Hematopoietic multipotent progenitor cell treated with erythropoietin and hydrocortisone succinate and interleukin-3 and kit ligand, for 4 days (in vitro differentiated cells): ENCODE measurements at regions not wholly inside any gene's neighbourhood (a gene's known extent, or its start where the extent isn't known, plus 50 kb on each side); places are given as distances from the start of the nearest gene placed in this dataset.

ENCODE experiments used
- DNase-seq: peaks from one replicate; pipeline ENCODE4 v3.0.0-alpha.2; 2015

DNA sequence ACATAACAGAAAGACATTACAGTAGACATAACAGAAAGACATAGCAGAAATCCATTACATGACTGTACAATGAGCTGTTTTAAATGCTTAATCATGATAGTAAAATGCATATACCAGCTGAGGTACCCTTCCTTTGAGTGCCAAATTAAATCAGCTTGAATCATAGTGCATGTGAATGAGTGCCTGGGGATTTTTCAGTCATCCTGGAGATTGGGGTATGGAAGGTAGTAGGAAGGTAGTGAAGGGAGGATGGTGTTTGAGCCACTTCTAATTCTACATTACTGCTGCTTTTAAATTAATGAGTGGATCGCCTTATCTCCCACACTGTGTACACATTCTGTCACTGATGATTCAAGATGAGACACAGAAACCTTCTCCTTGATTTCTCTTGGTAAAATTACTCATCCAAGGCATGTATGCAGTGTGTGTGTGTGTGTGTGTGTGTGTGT is 534.2 kb downstream of the LRFN5 start:
- no peak for DNase-seq

DNA sequence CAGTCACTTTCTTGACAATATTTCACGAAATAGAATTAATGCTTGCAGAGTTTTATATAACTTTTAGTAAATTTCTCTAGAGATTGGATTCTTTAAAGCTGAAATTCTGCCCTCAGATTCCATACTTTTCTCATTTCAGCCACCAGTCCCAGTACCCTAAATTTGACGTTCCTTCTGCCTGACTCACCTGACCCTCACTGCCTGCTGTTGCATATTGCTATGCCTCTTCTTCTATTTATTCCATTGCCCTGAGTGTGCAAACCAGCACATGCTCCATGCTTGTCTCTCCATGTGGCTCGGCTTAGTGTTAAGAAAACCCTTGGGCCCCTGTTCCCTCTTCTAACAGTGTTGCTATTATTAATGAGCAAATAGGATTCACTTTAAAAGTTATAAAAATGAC is 533.3 kb downstream of the LRFN5 start:
- no peak for DNase-seq

DNA sequence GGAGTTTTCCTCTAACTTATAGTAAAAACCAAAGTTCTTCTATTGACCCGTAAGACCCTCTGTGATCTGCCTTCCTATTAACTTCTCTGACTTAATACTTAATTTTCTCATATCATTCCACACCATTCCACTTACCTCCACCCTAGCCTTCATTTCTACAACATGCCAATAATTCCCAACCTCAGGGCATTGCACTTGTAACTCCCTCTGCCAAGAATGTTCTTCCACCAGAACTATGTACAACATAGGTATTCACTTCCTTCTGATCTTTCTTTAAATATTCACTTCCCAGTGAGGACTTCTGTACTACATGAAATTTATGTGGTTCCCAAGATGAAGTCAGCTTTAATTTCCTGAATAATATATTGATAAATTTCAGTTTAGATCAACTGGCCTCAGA is 531.7 kb downstream of the LRFN5 start:
- DNase-seq, result no peak

GRCh38 chr14:42130815-42131214 is 524.1 kb downstream of the LRFN5 start:
- no peak for DNase-seq

DNA sequence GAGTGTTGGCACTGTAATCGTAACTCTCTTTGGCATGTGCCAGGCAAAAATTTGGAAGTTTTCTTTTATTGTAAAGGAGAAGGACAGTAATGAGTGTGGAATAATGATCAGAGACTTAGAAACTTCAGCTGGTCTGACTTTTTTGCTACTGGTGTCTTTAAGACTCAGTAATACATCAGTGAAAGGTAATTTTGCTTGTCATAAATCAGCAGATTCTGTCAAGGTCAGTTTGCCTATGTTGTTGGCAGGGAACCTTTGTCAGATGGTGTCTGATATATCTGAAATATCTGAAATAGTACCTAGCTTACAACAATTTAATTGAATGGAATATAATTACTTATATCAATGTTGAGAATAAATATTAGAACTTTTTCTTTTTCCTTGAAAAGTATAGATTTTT is 516.9 kb downstream of the LRFN5 start:
- DNase-seq, result no peak

- DNase-seq, result no peak
Measured at GRCh38 chr14:42113358-42114069, 506.8 kb downstream of the LRFN5 start.

DNA sequence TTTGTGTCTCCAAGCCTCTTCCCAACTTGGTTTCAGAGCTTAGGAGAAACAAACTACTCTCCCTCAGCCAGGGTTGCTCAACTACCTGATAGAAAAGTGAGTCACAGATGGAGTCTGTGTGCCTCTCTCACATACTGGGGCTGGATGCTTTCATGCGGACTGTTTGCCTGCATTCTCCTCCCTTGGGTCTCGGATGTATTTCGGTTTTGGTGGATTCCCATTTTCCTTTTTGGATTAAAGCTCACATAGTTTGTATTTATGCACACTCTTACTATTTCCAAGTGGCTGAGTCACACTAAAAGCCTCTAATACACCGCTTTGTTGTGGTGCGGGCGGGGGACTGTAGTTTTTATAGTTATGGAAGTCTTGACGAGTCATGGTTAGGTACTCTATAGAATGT is 505.4 kb downstream of the LRFN5 start:
- DNase-seq, result no peak

- DNase-seq, result no peak
Measured at GRCh38 chr14:42111355-42111754, 504.7 kb downstream of the LRFN5 start.

DNA sequence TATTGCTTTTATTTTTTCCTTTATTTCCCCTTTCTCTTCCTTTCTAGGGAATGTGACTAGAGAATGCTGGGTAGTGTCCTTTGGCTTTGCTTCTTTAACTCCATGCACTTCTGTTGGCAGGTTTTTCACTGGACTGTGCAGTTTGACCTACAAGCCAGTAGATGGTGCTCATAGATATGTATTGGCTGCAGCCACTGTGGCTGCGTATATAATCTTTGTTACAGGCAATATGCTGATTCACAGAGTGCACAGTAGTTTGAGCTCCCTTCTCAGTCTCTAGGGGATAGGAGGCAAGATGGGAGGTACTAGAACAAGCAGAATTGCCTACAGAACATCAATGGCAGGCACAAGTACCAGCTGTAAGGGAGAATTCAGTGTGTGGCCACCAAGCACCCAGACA is 503.5 kb downstream of the LRFN5 start:
- peak; percentile 53 for DNase-seq

DNA sequence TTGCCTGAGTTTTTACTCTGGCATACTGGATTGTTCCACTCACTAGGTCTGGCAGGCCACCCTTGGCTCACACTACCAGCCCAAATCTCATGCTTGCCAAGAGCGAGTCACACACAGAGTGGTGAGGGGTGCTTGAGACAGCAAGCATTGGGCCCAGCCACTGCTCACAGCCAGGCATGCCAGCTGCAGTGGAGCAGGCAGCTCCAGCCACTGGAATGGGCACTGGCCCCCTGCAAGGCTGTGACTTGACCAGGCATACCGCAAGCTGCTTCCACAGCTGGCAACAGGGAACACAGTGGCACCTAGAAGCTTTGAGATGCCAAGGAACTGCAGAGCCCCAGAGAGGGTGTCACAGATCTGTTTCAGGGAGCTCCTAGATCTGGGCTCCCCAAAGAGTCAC is 488.5 kb downstream of the LRFN5 start:
- DNase-seq, result no peak

DNA sequence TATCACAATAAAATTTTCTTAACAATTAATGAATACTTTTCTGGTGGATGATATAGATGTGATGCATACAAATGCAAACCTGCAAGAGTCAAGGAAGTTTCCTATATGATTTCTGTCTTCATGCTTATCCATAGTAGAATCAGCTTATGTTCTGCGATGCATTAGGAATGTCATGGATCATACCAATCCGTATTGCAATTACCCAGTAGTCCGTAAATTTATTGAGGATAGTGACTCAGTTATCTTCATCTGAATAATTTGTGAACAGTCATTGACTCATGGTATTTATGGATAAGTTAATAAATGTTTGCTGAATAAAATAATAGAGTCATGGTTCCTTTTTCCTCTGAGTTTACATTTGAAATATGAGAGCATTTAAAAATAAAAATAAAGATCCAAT is 483.4 kb downstream of the LRFN5 start:
- no peak for DNase-seq

- DNase-seq, result no peak
Measured at GRCh38 chr14:42079911-42080310, 473.2 kb downstream of the LRFN5 start.

DNA sequence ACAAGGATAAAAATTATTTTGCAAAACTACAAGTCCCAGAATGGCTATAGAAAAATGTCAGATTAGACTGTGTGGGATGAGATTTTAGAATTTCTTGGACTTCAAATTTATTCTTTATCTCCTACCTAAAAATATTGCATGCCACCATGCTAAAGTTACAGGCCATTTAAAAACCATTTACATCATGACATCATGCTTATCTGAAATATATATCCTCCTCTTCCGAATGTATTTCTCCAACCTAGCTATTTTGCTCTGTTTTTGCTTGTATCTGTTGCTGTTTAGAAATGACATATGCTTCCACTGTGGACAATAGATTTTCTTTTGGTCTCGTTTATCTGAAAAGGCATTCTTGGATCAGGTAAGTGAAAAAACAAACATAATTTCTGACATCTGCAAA is 471.7 kb downstream of the LRFN5 start:
- DNase-seq, result no peak

DNA sequence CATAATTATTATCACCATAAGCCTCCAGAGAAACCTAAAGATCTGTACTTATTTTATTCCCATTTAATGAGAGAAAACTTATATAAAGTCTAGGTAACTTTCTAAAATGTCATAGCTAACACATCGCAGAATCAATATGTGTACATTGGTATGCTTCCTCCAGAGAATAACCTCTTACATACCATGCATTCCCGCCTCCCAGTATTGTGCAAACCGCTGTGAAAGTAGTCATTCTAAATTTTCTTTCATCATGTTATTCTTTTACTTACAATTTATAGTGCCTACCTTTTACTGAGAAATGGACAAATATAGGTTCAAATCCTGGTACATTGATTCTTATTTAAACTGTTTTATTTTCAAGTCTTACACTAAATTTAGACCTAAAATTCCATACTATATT is 463.4 kb downstream of the LRFN5 start:
- DNase-seq, result no peak

DNA sequence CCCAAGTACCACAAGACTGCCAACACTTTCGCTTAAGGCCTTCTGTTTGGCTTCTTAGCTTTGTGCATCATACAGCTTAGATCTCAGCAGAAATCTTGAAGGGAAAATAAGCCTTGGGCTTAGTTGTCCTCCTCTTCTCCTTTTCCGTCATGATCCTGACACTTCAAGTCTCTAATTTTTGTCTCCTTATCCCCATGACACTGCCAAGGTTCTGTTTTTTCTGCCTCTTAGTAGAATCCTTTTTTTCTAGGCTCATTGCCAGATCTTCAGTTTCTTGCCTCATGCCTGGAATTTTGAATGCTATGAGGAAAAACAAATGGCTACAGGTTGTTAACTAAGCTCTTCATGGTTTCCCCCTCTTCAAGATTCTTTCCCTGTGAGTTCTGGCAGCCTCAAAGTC is 450.4 kb downstream of the LRFN5 start:
- no peak for DNase-seq

- DNase-seq, result peak; percentile 3
Measured at GRCh38 chr14:42047421-42048055, 440.9 kb downstream of the LRFN5 start.

- no peak for DNase-seq
Measured at GRCh38 chr14:42045383-42045782, 438.7 kb downstream of the LRFN5 start.

DNA sequence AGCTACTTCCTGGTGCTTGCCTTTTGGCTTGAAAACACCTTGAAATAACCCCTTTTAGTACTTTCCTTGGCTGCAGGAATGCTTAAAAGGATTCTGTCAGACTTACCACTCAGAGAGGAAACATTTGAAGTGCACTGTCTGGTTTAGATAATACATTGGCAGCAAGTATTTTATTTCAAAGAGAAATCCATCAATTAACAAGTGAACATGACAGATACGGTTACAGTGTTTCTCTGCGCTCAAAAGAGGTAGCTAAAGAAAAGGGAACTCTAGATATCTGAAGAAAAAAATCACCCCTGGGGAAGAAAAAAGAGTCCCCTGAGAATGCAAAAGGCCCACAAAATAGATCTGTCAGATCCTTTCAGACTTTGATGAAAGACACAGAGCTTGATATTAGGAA is 421.9 kb downstream of the LRFN5 start:
- DNase-seq, result no peak

DNA sequence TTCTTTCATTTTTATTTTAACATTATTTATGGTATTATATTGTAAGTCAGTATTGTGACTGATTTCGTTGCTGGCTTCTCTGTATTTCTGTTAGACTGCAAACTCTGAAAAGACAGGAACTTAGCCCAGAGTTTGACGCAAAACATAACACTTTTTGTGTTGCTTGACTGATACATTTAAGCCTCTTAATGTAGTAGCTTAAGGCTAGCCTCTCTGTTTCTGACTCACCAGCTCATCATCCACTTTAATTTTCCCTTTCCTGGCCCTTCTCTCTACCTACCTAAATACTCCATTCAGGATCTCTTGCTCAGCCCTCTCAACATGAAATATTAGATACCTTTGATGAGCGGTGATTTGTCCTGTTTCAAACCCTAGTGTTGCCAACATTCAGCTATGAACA is 420.6 kb downstream of the LRFN5 start:
- DNase-seq, result no peak

DNA sequence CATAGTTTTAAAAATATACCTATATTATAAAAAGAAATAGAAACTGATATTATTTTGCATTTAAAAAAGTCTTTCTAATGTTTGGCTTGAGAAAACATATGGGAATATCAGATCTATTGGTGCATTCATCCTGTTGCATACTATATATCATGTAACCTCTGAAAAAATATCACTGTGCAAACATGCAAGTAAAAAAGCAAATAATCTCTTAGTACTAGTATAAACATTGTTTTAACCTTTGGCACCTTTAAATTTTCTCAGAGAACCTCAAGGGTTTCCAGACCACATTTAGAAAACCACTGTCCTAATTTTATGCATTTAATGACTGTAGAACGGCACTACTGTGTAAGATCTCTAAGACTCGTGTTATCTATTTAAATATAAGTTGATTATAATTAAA is 416.8 kb downstream of the LRFN5 start:
- no peak for DNase-seq

- no peak for DNase-seq
Measured at GRCh38 chr14:42014301-42014700, 407.6 kb downstream of the LRFN5 start.

DNA sequence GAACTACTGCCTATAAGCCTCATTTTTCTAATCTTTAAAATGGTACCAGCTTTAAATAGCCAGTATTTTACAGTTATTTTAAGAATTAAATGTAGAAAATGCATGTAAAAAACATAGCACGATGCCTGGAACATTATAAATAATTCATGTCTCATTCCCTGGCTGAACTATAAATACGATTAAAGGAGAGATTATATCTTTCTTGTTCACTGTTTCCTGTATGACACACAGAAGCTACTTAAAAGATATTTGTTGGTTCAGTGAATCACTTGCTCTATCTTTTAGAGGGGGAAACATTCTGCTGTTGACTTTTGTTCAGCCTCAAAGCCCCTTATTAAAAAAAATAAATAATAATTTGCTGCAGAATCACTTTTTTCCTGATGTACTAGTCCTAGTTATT is 406.9 kb downstream of the LRFN5 start:
- no peak for DNase-seq

DNA sequence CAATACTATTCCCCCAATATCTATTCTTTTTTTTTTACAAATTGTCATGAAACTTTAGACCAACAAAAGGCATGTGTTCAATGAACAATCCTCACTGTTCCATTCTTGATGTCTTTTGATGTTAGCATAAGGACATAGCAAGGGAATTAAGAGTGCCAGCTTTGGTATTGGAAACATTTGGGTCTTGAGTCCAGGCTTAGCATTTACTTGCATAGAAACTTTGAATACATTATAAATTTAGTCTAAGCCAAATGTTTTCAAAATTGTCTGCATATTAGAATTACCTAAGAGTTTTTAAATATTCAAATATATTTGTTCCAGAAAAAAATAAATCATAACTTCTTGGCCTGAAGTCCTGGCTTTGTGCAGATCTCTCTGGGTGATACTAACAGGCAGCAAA is 406.5 kb downstream of the LRFN5 start:
- no peak for DNase-seq

DNA sequence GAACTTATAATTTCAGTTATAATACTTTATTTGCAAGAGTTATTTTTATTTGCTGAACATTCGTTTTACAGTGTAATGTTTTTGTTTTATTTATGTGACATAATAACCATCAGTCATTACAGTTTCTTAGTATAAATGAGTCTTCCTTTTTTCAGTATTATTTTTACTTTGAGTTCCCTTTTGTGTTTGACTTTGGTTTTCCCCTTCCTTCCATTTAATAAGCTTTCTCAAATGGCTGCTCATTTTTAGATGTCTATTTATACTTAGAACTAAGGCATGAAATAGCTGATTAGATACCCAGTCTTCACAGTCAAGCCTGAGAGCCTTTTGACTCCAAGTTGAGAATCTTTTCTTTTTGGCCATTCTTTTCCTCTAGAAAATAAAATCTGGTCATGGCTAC is 404.5 kb downstream of the LRFN5 start:
- no peak for DNase-seq

GRCh38 chr14:42004321-42004720 is 397.6 kb downstream of the LRFN5 start:
- no peak for DNase-seq
